ENCODE measurements at regions not wholly inside any gene's neighbourhood (a gene's known extent, or its start where the extent isn't known, plus 50 kb on each side); places are given as distances from the start of the nearest gene placed in this dataset.
"Not testable (repeated sequence)": the region's sequence is repeated elsewhere in the genome, so short reads cannot be mapped to it uniquely, and the experiment has no call there.

DNA sequence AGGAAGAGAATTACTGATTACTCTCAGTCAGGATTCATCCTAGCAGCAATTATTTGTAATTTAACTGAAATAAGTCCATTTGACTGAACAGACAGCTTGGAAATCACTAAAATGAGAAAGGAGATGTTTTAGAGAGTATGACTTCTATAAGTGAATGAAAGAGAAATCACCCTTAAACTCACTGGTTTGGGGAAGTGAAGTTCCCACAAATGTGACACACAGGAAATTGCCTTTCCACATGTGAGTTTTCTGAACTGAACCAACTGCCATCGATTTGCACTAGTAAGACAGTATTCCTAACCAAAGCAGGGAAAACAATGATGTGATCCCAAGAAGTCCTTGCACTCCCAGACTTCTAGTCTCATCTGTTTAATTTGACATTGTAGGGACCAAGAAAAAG lies 110.5 kb downstream of the FAM72C start:
- H3K27ac Mint-ChIP-seq, H3K27me3 Mint-ChIP-seq, ATAC-seq, H3K9me3 Mint-ChIP-seq, H3K4me1 Mint-ChIP-seq, DNase-seq, H3K4me3 Mint-ChIP-seq: not testable (repeated sequence)

DNA sequence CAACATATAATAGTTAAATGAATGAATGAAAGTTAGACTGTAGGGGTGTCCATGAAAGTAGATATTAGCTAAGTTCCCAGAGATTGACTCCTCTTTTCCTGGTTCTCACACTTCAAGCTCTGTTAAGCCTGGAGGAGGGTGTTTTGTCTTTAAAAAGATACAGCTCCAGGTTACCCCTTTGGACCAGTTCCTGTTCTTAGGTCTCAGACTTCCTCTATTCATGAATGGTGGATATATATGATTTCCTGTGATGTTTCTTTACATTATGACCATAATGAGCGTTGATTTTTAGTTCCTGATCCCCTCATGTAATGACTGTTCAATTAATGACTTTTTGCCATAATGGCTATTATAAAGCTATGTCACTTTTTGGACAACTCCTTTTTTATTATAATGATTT lies 115.9 kb downstream of the FAM72C start:
- H3K27me3 Mint-ChIP-seq: peaks cover 11% of the 10 kb centered on the region
- H3K4me3 Mint-ChIP-seq, ATAC-seq: not testable (repeated sequence)

DNA sequence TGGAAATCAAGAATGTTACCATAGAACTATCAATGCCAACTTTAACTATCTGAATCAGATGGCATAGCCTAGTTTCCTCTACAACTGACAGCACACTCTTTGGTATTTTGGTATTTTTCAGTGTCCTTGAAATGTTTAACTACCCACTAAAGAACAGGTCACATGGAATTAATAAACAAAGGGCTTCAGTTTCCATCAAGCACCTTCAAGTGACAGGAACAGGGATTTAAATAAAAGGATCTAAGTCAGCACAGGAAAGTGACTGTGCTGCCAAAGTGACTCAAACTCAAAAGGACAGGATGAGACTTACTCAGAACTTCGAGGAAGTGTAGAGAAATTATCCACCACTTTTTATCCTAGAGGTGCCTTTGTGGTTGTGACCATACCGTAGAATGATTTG lies 117.7 kb downstream of the FAM72C start:
- H3K27me3 Mint-ChIP-seq: peaks cover 11% of the 10 kb centered on the region
- not testable (repeated sequence) for H3K27ac Mint-ChIP-seq, DNase-seq, ATAC-seq, H3K4me1 Mint-ChIP-seq, H3K4me3 Mint-ChIP-seq, H3K9me3 Mint-ChIP-seq

More for the DNA sequence above, 115.9 kb downstream of the FAM72C start:
- not testable (repeated sequence) for DNase-seq, H3K27ac Mint-ChIP-seq, H3K9me3 Mint-ChIP-seq, H3K4me1 Mint-ChIP-seq

DNA sequence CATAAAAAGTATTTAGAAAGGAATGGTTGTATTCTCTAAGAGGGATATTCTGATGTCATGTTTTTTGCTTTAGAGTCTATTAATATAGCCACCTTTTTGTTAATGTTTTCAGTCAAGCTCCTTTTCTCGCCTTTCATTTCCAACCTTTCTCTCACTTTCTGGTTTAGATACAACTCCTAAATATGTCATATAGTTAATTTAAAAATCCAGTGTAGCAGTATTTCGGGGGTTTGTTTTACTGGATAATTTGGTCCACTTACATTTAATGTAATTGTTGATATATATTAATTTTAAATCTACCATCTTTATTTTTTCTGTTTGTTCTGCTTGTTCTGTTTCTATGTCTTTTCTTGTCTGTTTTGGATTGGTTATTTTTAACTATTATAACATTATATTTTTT lies 121.1 kb downstream of the FAM72C start:
- H3K4me1 Mint-ChIP-seq, ATAC-seq, H3K27ac Mint-ChIP-seq, H3K4me3 Mint-ChIP-seq, DNase-seq, H3K9me3 Mint-ChIP-seq: not testable (repeated sequence)
- peaks cover 11% of the 10 kb centered on the region for H3K27me3 Mint-ChIP-seq

DNA sequence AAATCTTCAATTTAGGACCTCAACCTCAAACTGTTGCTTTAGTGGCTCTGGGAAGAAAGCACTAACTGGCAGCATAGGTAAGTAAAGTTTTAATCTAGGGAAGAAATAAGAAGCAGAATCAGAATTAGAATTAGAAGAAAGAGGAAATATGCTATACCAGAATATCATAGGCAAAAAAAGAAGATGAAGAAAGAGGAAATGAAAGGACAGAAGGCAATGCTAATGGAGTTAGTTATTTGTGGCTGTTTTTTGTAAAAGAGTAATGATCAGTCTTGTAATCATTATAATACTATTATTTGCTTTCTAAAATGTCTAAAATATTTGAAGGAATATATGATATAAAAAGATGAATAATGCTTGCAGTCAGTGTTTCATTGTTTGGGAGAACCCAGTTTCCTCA lies 122.9 kb downstream of the FAM72C start:
- not testable (repeated sequence) for ATAC-seq
- H3K27me3 Mint-ChIP-seq: peaks cover 11% of the 10 kb centered on the region

DNA sequence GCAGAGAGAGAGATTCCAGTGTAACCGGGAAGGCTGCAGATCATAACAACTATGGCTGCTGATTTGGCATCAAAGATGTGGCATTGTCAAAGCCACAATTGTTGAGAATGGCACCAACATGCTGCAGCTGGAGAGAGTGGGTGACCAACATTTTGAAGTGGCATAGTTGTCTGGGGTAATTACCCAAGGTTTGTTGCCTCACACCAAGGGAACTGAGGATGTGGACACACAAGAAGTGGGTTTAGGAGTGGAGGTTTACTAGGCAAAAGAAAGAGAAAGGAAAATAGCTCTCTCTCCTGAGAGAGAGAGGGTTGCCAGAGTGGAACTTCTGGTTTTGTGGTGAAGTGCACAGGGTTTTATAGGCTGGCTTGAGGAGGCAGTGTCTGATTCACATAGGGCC lies 126.6 kb downstream of the FAM72C start:
- H3K4me3 Mint-ChIP-seq, DNase-seq, H3K4me1 Mint-ChIP-seq, ATAC-seq, H3K9me3 Mint-ChIP-seq, H3K27ac Mint-ChIP-seq, H3K27me3 Mint-ChIP-seq: not testable (repeated sequence)

More for the DNA sequence above, 122.9 kb downstream of the FAM72C start:
- H3K4me3 Mint-ChIP-seq, H3K27ac Mint-ChIP-seq, H3K4me1 Mint-ChIP-seq, DNase-seq, H3K9me3 Mint-ChIP-seq: not testable (repeated sequence)

DNA sequence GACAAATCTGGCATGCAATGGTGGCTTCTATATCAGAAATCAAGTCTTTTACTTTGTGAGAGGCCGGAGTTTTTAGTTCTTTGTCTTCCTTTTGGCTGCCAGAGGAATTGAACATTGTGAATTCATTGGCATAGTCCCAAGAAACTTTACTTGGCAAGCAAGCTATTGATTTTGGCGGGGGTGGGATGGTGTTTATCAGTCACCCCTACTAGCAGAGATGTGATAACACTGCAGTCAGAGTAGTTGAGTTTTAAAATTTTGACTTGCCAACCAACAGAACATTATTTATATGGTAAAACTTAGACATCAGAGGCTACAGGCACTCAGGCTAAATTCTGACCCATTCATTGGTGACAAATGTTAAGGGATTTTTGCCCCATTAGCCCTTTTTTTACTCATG lies 129.7 kb downstream of the FAM72C start:
- not testable (repeated sequence) for H3K4me3 Mint-ChIP-seq, H3K27ac Mint-ChIP-seq, DNase-seq, H3K27me3 Mint-ChIP-seq, H3K4me1 Mint-ChIP-seq, H3K9me3 Mint-ChIP-seq, ATAC-seq

DNA sequence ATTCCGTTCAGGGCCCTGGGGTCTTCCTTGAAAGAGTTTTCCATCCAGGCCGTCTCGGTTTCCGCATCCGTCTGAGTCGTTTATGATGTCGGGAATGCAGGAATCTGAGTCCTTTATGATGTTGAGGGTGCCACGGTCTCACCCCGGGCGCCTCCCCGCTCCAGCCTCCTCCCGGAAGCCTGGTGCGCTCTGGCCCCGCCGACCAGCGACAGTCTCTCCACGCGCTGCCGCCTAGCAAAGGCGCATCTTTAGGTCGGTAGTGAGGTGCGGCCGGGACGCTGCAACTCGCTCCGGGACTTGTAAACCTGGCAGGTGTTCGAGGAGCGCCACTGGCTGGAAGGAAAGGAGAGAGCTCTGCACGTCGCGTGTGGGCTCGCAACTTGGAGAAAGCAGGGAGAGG lies 132.6 kb downstream of the FAM72C start:
- H3K27ac Mint-ChIP-seq, H3K4me1 Mint-ChIP-seq, DNase-seq, H3K9me3 Mint-ChIP-seq, H3K27me3 Mint-ChIP-seq, H3K4me3 Mint-ChIP-seq: not testable (repeated sequence)
- ATAC-seq: peak; percentile 61

DNA sequence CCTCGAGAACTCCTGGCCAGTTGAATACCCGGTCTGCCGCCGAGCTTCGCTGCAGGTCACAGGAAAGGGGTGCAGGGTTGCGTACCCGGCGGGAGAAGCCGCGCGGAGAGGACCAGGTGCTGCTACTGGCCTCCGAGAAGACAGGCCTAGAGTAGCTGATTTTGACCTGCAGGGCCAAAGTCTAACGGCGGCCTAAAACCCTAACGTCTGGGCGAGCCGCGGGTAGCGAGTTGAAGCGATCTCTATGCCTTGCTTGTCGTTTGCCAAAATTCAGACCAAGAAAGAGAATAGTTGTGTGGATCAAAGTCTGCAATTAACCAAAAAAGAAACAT lies 133.2 kb downstream of the FAM72C start:
- not testable (repeated sequence) for H3K4me1 Mint-ChIP-seq, H3K9me3 Mint-ChIP-seq, ATAC-seq, H3K27ac Mint-ChIP-seq, DNase-seq, H3K4me3 Mint-ChIP-seq, H3K27me3 Mint-ChIP-seq

DNA sequence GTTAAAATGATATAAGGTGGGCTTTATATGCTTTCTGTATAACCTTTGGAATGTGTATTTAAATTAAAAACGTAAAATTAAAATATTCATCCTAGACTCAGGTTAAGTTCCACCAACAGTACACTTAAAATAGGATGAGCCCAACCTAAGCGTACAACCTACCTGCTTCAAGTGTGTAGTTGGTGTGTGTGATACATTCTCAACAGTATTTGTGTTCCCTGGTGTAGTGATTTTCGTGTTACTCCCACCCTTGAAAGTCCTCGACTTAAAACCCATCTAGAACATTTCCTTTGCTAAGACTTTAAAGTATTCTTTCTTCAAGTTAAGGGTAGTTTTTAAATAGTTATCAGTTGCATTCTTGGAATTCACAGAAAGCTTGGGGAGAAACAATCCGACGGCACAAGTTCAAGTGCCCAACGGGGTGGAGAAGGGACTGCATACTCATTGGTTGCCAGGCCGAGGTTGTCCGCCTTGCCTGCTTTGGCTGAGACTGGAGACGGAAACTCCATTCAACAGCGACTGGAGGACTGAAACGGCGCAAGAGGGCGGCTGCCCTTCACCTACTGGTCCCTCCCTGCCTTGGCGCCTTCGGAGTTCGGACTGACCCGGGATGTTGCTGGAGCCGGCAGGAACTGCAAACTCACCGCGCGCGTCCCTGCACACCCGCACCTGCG lies 133.7 kb downstream of the FAM72C start:
- ATAC-seq, H3K27ac Mint-ChIP-seq, H3K4me1 Mint-ChIP-seq, DNase-seq, H3K4me3 Mint-ChIP-seq, H3K9me3 Mint-ChIP-seq, H3K27me3 Mint-ChIP-seq: not testable (repeated sequence)

DNA sequence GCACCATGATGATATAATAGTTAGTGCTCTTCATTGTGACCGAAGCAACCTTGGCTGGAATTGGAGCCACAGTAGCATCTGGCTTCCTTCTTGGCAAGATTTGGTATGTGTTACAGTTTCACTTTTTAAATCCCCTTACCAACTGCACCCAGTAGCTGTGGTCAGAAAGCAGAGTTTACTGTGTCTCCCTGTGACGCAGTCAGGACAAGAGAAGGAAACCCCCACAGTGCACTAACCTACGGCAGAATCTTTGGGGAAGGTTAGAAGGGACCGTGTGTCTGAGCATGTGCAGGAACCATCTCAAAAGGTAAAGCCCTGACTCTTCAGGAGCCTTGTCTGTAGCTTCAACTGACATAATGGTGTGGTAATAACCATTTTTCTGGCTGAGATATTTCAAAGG lies 138.4 kb downstream of the FAM72C start:
- H3K27me3 Mint-ChIP-seq, H3K27ac Mint-ChIP-seq, H3K4me1 Mint-ChIP-seq, H3K9me3 Mint-ChIP-seq, DNase-seq, H3K4me3 Mint-ChIP-seq: not testable (repeated sequence)
- peak; percentile 95 for ATAC-seq

DNA sequence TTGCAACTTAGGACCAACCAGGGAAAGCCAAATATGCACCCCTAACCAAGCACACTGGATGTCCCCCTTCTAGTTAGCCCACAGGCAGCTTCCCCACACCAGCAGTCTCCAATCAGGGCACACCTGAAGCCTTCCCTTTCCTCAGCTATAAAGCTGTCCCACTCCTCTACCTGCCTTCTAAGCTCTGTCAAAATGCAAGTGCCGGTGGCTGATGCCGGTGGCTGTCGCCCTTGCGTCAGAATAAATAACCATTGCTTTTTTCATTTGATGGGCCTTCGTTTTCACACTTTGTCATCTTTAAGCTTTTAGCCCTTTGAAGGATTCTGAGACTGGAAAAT lies 139.4 kb downstream of the FAM72C start:
- H3K27ac Mint-ChIP-seq, H3K4me1 Mint-ChIP-seq, H3K4me3 Mint-ChIP-seq, DNase-seq, H3K27me3 Mint-ChIP-seq, ATAC-seq, H3K9me3 Mint-ChIP-seq: not testable (repeated sequence)

DNA sequence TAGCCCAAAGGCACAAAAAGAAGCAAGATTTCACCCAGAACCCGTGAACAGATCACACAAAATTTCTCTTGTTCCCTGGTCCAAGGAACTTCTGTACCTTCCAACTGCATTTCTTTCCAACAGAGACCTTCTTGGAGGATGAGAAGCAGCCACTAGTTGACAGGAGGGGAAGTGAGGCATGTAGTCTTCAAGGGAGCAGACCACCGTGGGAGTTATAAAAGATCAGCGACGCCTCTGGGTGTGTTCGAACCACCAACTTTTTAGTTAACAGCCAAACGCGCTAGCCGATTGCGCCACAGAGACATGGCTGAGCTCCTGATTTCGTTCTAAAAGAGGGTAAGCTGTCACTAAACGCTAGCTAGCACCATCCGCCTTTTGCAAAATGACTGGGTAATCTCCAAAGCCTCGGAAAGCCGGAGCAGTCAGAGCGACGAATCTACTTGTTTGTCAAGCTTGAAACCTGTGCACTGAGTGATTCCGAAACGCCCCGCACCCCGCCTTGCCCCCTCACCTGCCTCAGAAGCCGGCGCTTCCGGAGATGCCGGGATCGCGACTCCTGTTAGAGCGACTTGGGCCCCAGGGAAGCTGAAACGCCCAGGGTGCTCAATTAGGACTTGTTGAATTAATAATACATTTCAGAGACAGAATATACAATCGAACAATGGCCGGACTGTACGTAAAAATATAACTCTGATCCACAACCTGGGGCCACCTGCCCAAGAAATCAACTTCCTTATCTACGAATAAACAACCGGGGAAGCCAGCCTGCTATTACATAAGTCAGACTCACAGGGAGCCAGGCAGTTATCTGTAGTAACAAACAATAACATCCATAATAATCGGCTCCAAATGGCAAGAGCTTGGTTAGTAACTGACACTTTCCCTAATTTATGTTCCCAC lies 140.1 kb downstream of the FAM72C start:
- not testable (repeated sequence) for H3K27me3 Mint-ChIP-seq, H3K4me1 Mint-ChIP-seq, H3K4me3 Mint-ChIP-seq, H3K9me3 Mint-ChIP-seq, H3K27ac Mint-ChIP-seq
- ATAC-seq: peak; percentile 85
- peak in 1 of 2 donors; percentile 8 for DNase-seq

DNA sequence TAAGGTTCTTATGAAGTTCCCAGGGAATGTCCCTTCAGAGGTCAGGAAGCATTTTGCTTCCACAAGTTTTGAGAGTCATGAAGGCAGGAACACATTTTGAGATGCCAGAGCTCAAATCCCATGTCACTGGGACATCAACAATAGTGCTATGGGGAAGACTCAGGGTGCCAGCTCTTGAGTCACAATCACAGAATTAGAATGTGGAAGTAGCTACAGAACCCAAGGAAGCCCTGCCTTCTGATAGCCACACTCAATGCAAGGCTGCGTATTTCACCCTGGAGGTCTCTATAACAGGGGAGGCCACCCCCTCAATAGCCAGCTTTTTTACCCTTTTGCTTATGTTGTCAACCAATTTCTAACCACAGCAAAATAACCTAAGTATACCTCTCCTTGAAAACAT lies 145.6 kb downstream of the FAM72C start:
- not testable (repeated sequence) for H3K4me1 Mint-ChIP-seq, ATAC-seq, H3K4me3 Mint-ChIP-seq, H3K27ac Mint-ChIP-seq, H3K27me3 Mint-ChIP-seq, DNase-seq, H3K9me3 Mint-ChIP-seq

DNA sequence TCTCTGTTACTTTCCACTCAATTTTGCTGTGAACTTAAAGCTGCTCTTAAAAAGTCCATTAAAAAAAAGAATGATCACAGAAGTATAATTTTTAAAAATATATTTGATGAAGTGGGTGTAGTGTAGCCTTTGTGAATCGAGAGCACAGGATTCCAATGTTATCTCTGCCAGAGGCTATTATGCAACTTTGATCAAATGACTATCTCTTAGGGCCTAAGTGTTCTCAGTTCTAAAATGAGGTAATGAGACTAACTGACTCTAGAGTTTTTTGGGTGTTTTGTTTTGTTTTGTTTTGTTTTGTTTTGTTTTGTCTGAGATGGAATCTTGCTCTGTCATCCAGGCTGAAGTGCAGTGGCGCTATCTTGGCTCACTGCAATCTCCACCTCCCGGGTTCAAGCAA lies 147.5 kb downstream of the FAM72C start:
- not testable (repeated sequence) for H3K27me3 Mint-ChIP-seq, ATAC-seq, H3K4me1 Mint-ChIP-seq, H3K4me3 Mint-ChIP-seq, H3K27ac Mint-ChIP-seq, DNase-seq, H3K9me3 Mint-ChIP-seq

DNA sequence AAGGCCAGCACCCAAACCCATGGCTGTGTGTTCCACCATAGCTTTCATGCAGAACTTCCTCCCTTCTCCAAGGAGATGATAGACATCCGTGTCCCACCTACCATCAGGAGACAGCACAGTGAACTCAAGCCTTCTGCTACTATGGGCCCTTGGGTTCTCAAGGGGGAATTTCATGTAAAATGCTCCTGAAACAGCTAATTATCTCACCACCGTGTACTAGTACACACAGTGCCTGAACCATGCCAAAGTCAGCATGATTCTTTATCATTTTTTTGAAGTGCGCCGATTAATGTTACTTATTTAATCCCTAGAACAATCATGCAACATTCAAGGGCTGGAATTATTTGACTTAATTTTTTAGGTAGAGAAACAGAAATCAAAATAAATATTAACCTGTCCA lies 151.7 kb downstream of the FAM72C start:
- not testable (repeated sequence) for ATAC-seq, DNase-seq, H3K27me3 Mint-ChIP-seq, H3K9me3 Mint-ChIP-seq, H3K4me3 Mint-ChIP-seq, H3K4me1 Mint-ChIP-seq, H3K27ac Mint-ChIP-seq

Measured in stimulated activated naive CD8-positive, alpha-beta T cell treated with anti-CD3 and anti-CD28 coated beads, Interleukin-15, amount 100 ng/mL, for 72 hours (primary cell).